T-helper 1 cell (primary cell): ENCODE measurements at regions not wholly inside any gene's neighbourhood (a gene's known extent, or its start where the extent isn't known, plus 50 kb on each side); places are given as distances from the start of the nearest gene placed in this dataset.
"Not testable (repeated sequence)": the region's sequence is repeated elsewhere in the genome, so short reads cannot be mapped to it uniquely, and the experiment has no call there.

ENCODE experiments used
- DNase-seq, 5 donors: peaks; one replicate each; pipeline ENCODE4 v3.0.0-alpha.2; 2012 to 2020

DNA sequence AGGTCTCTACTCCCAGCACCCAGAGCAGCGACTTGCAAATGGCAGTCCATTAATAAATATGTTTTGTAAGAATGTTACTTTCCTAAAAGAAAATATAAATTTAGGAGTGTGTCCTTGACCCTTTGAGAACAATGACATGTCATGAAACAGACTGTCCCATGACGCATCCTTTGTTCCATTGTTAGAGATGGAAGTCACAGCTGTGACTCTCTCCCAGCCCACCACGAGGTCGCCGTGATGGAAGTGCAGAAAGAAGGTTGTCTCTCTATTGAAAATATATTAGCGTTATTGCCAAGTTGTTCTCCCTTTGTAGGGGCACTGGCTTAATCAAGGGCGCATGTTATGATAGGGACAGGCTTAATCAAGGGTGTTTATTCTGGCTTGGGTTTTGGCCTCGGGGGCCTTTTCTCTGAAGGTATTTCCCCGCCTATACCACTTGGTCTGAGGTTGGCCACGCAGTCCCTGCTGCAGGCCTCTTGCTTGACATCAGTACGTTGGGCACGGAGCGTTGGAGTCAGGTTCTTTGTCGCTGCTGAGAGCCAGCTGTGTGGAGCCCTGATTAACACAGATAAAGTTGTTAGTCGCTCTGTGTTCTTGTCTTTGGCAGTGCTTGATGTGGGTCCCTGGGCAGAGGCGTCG lies 126.7 kb upstream of the ZNF536 start:
- no peak for DNase-seq

DNA sequence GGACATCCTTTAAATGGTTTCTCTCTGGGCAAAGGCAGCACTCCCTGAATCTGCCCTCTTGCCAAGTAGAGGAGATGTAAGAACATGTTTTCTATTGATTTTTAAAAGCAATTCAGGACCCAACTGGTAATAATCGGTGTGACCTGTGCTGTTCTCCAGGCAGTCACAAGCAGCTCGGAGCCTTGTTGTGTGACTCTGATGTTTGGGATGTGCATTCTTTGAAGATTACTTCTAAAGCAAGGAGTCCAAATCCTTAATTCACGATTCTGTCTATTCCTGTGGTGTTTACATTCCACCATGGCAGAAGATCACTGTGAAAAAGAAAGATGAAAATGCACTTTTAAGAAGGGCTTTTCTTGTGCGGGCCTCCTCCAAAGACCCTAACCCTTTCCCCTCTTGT lies 122.3 kb upstream of the ZNF536 start:
- no peak for DNase-seq

DNA sequence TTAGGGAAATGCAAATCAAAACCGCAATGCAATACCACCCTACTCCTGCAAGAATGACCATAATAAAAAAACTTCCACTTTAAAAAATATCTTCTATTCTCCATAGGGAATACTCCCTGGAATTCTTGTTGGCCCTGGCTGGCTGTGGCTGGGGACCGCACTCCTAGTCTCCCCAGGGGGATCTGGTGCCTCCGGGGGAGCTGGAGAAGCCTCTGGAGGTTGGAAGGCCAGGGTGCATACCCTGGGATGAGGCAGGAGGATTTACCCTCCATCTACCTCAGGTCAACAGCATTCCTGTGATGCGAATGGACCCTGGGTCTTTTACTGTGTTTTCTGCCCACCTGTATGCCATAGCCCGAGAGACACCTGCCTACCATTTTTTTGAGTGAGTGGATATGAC lies 120.0 kb upstream of the ZNF536 start:
- no peak for DNase-seq

DNA sequence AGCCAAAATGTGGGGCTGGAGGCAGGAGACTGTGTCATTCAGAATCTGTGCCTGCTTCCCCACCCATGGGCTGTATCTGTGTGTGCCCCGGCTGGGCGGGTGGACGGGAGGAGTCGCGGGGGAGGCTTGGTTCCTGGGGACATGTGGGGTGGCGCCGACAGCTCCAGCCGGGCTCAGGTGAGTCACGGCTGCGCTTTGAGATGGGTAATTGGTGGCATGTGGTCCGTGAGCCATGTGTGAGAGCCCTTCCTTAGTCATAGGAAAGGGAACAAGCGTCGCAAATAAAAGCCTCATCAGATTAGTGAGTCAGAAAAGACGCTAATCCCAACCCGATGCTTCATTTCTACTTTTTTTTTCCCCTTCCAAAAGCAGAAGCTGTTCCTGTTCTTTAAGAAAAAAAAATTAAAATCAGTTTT lies 118.6 kb upstream of the ZNF536 start:
- no peak for DNase-seq

DNA sequence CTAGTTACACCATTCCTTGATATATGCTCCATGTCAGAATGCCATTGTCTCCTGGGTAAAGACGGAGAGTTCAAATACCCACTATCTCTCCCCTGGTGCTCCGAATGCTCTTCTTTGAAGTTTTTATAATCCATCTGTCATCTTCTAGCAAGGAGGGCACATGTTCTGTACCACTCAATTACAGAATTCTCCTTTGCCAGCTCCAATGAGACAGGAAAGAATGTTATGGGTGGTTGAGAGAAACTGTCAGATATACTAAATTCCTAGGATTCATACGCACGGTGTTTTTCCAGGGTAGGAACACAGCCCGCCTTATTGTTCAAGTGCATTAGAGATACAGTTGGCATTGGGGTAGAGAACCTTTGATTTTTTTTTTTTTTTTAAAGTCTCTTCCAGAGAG lies 118.0 kb upstream of the ZNF536 start:
- no peak for DNase-seq

DNA sequence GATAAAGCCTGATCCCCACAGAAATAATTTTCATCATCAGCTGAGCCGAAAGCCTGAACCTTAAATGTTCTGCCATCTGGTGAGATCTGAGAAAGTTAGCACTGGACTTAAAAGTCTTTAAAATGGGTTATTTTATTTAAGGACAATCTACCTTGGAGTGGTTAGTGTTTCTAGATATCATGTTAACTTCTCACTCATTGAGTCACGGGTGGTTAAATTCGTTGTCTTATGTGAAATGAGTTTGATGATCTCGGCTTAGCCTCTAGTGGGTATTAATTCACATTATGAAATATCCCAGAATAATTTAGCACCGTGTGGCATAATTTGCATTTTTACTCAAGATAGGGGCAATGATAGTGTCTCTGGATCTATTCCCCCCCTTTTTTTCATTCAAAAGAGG lies 117.4 kb upstream of the ZNF536 start:
- DNase-seq, result no peak

DNA sequence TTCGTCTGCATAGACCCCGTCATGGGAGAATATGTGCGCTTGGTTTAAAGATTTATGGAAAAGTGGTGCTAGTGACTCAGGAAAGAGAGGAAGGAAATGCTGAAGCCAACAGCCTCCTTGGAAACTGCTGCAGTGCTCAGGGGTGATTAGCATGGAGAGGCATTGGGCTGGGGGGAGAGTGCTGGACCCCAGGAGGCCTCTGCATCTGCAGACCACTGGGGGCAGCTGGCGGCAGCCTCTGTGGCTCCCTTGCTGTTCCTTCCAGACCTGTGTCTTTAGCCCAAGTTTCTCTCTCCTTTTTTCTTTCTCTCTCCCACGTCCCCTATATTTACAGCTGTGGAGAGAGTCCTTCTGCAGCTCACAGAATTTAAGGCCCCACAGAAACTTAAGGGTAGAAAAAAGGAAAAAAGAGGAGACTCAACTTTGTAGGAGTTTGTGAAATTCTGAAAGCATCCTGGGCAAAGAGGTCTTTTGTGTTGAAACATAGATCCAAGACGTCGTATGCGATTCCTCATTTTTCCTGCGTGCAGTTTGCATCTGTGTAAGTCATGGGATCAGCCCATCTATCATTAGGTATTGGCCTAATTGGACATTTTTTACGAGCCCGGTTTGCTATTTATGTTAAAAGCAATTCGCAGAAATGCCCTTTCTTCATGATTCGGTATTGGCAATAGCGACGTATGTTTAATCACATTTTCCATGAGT lies 116.2 kb upstream of the ZNF536 start:
- DNase-seq, result no peak

DNA sequence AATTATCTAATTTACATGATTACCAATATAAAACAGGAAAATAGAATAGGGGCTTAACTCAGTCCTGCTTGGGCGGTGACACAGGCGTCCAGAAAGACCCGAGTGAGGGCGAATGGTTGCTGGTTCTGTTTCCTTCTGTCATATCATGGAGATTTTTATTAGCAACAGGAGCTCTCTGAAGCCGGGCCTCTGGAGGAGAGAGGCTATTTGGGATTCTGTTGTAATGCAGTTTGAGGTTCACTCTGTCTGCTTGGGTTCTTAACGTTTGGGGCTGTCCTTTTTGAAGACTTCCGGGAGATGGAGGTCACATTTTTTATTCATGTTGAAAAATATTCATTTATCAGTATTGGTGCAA lies 115.7 kb upstream of the ZNF536 start:
- DNase-seq, result no peak

DNA sequence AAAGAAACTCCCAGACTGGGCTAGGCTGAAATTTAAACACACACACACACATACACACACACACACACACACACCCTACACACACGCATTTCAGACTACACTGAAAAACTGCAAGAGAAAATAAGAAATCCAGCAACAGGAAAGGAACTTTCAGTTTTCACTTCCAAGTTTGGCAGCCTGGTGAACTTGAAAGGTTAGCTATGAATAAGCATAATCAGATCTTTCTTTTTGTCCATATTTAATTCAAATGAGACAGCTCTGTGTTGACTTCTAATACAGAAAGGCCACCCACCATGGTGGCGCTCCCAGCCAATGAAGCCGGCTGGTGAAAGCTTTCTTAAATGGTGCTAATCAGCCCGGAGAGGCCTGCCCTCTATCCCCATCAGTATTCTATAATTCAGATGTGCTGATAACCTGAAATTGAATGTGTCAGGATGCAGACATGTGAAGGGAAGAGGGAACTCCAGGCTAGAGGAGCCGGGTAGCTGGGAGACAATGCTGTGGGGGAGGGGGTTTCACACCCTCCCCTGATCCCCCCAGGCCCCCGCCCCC lies 108.3 kb upstream of the ZNF536 start:
- no peak for DNase-seq

DNA sequence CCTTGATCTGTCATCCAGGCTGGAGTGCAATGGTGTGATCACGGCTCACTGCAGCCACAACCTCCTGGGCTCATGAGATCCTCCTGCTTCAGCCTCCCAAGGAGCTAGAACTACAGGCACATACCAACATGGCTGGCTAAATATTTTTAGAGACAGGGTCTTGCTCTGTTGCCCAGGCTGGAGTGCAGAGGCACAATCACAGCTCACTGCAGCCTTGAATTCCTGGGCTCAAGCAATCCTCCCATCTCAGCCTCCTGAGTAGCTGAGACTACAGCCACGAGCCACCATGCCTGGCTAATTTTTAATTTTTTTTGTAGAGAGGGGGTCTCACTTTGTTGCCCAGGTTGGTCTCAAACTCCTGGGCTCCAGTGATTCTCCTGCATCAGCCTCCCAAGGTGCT lies 106.3 kb upstream of the ZNF536 start:
- DNase-seq, result not testable (repeated sequence)

DNA sequence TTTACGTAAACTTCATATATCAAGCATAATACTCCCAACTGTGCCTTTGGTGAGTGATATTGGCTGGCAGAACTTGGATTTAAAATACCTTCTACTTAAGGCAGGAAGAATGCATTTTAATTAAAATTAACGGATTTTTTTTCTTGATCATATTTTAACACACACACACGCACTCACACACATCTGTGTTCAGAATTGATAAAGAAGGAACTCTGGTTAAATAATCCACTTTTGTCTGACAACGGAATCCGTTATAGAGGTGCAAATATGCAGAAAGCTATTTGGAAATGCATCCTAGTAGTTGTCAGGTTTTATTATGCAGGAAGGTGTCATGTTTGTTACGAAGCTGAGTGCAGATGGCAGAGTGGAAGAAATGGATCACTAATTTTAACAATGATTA lies 105.5 kb upstream of the ZNF536 start:
- no peak for DNase-seq

DNA sequence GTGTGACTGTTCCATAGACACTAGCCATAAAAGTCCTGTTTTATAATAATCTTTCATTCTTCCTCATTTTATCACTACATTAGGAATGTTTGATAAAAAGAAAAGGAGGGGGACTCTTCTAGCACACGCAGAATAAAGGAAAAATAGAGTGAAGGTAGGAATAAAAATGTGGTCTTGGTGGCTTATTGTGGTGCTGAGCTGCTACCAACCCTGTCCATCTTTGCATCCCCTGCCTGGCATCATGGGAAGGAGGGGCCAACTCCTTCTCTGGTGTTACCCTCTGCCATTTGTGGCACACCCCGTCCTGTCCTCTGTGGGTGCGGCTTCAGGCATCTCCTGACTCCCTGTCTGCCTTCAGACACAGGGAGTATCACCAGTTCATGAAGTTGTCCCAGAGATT lies 104.9 kb upstream of the ZNF536 start:
- DNase-seq, result no peak

DNA sequence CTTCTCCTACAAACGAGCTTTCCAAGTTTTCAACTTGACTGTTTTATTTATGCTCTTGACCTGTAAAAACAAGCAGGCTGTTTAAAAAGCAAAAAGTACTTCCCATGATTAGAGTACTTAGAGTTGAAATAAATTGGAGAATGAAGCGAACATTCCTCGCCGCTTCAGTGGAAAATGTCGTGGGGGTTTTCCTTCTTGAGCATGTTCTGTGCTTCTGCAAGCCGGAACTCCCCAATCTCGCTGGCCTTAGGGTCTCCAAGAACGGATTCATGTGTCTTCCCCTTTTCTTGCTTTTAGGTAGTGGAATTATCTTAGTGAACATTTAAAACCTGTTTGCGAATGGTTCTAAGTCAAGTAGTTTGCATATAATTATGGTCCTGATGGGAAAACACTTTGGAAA lies 103.6 kb upstream of the ZNF536 start:
- no peak for DNase-seq

DNA sequence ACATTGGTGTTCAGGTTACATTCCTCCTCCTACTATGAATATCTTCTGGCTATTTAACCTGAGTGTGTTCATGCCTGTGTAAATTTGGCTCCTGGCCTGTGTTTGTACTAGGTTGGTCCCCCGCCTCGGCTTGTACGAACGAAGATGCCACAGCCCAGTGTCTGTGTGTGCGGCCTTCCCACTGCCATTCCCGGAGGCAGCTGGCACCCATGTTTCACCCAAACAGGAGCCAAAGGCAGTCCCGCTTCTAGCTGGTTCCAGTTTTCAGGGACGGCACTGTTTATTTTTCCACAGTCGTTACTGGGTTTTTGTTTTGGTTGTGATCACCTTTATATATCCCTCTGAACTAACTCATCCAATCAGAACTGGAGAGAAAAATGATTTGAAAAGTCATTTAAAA lies 102.5 kb upstream of the ZNF536 start:
- no peak for DNase-seq

DNA sequence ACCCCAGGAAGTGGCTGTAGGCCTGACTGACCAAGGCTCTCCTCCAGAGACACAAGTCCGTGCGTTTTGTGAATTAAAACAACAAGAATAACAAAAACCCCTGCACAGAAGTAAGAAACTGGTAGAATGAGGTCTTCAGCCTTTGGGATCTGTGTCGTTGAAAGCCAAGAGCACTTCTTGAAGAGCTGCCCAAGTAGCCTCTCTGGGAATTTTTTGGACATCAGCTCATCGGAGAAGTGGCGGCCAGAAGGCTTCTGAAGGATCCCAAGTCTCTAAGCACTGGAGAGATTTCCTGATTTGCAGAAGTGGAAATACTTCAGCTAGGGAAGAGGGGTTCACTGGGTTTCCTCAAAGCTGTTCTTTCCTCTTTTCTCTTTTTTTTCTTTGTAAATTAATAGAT lies 100.4 kb upstream of the ZNF536 start:
- DNase-seq, result no peak

DNA sequence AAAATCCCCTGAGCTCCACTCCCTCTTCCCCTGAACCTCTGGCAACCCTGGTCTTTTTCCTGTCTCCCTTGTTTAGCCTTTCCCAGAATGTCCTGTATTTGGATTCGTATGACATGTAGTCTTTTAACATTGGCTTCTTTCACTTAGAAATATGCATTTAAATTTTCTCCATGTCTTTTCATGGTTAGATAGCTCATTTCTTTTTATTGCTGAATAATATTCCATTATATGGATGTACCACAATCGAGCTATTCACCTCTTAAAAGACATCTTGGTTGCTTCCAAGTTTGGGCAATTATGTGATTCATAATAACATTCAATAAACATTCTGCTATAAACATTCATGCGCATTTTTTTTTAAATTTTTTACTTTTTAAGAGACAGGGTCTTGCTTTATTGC lies 99.6 kb upstream of the ZNF536 start:
- no peak for DNase-seq

DNA sequence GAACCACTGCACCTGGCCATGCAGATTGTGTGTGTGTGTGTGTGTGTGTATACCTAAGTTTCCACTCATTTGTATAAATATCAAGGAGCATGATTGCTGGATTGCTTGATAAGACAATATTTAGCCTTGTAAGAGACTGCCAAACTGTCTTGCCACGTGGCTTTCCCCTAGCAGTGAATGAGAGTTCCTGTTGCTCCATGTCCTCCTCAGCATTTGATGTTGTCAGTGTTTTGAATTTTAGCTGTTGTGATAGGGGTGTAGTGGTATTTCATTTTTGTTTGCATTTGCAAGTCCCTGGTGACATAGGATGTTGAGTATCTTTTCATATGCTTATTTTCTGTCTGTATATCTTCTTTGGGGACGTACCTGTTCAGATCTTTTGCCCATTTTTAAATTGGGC lies 99.0 kb upstream of the ZNF536 start:
- DNase-seq, result no peak

DNA sequence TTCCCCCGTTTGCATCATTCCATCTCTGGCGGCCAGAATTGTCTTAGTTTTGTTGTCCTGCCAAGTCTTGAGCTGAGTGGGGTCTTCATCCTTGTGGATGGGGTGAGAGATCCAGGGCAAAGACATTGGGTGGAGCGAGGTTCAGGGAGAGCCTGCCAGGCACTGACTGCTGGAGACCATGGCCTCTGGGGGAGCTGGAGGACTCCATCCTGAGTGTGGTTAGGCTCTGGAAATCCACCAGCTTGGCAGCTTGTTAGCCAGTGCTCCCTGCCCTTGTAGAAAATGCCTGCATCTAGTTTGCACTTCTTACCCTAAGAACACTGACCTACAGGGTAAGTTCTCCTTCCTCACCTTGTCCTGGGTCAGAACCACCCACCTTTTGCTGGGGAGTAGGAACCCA lies 97.2 kb upstream of the ZNF536 start:
- no peak for DNase-seq

DNA sequence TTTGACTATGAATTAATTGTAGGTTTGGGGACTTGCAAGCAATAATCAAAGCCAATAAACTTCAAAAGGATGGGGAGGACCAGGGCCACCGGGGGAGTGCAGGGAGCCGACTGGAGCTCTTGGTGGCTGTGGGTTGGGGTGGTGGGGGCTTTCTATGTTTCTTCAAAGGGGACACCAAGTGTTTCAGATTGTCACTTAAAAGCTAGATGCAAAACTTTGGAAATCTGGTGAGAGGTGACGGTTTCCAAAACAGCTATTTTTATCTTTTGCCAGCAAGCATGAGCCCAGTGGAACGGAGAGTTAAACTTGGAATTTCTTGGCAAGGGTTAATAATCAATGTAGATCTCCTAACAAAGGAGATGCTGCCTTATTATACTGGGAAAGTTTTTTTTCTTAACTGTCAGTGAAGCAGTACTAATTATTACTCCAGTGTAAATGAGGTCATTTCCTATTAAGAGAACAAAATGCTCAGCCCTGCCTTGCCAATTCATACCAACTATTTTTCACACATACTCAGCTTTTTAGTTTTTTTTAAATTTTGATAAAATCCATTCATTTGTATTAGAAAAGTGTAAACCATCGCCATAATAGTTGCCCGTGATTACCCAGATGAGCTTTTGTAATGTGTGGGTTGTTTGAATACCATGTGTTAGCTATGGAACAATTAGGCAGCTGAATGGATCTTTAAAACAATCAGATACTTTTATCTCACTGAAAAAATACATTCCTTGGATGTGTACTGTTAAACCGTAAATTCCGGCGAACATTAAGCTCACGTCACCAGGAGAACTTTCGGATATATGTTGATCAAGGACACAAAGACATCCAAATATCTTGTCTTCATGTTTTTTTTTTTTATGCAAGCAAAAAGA lies 95.9 kb upstream of the ZNF536 start:
- DNase-seq, result no peak

DNA sequence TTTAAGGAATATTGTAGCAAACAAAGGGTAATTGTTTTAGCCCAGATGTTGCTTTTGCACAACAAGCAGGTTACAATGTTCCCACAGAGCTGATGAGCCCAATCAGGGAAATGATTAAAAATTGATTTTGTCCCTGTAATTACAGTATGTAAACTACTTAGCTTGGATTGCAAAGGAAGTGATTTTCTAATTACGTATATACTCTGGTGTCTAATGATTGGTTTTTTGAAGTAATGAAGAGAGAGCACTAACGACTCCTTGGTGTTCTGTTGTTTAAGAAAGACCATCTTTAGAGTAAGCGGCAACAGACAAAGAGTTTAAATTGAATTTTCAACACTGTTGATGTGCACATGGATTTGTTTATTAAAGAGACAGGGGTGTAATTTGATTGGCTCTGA lies 95.3 kb upstream of the ZNF536 start:
- no peak for DNase-seq

DNA sequence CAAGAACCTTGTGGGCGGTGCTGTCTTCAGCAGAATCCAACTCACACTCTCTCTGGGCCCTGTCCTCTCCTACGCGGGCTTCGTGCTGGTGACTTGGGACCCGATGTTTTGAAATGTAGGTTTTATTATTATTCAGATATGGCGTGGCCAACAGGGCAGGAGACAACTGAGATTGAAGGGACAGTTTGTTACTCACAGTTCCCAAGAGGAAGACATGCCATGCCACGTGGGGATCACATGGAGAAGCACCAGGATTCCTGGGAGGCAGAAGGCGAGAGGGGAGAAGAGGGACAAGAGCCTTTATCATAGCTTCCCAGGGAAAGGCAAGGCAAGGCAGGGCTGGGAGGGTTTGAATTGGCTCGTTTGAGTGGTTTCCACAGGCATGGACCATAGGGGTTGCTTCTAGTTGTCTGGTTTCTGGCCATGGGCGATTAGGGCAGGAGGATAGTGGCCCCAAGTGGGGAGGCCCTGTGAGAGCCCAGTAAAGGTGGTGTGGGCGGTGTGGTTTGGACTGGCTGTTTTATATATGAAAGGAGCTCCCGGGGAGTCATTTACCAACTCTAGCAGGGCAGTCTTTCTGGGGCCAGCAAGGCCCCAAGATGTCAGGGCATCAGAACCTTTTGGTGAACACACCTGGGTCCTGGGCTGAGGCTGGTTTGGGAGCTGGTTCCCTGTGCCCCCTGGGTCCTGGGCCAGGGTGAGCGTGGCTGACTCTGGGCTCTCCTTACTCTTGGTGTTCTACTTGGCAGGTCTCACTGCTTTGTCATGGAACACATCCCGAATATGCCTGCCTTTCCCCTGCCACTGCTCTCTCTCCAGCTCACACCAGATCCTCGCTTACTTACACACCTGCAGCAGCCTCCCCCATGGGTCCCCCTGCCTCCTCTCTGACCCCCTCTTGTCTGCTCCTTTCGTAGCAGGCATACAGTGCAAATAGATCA lies 94.0 kb upstream of the ZNF536 start:
- DNase-seq, result no peak

DNA sequence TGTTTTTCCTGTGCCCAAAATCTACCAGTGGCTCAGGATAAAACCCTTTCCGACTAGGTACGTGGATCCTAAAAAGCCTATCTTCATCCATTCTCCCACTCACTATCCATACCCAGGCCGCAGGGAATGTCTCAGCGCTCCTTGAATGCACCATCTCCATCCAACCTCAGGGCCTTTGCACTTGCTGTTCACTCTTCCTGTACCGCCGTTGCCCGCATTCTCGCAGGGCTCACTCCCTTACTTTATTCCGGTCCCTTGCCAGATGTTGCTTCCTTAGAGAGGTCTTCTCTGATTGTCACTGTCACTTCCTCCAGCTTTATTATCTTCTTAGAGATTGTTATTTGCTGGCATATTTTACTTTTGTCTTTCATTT lies 93.3 kb upstream of the ZNF536 start:
- DNase-seq, result no peak

DNA sequence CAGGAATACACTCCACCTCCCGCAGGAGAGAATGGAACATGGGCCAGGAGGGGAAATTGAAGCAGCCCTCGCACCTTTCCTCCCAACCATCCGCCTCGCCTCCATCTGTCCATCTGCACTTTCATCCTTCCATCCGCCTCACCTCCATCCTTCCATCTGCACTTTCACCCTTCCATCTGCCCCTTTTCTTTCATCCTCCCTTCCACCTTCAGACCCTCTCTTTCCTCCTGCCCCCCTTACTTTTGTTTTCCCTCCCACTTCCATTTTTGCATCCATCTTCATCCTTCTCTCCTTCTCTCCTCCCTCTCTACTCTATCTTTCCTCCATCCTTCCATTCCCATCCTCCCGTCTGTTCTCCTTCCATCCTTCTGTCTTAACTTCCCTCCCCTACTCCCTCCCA lies 92.2 kb upstream of the ZNF536 start:
- DNase-seq, result no peak
